HuH-7.5 (cell line): ENCODE measurements at regions not wholly inside any gene's neighbourhood (a gene's known extent, or its start where the extent isn't known, plus 50 kb on each side); places are given as distances from the start of the nearest gene placed in this dataset.

Experiments
- DNase-seq: peaks from one replicate; pipeline ENCODE4 v3.0.0; 2011; ENCODE audit warnings: low spot score

DNA sequence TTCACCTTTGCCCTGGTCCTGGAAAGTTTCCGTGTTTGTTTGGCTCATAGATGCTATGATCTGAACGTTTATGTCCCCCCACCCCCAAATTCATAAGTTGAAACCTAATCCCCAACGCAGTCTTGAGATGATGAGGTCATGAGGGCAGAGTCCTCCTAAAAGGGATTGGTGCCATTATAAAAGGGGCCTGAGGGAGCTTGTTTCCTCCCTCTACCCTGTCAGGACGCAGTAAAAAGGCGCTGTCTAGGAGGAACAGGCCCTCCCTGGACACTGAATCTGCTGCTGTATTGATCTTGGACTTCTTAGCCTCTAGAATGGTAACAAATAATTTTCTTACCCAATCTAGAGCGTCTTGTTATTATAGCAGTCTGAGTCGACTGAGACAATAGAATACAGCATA lies 2190.6 kb upstream of the TENM3 start:
- DNase-seq, result no peak

GRCh38 chr4:180054291-180054690 lies 2188.9 kb upstream of the TENM3 start:
- DNase-seq, result no peak

GRCh38 chr4:180057299-180057721 lies 2185.9 kb upstream of the TENM3 start:
- DNase-seq, result no peak

DNA sequence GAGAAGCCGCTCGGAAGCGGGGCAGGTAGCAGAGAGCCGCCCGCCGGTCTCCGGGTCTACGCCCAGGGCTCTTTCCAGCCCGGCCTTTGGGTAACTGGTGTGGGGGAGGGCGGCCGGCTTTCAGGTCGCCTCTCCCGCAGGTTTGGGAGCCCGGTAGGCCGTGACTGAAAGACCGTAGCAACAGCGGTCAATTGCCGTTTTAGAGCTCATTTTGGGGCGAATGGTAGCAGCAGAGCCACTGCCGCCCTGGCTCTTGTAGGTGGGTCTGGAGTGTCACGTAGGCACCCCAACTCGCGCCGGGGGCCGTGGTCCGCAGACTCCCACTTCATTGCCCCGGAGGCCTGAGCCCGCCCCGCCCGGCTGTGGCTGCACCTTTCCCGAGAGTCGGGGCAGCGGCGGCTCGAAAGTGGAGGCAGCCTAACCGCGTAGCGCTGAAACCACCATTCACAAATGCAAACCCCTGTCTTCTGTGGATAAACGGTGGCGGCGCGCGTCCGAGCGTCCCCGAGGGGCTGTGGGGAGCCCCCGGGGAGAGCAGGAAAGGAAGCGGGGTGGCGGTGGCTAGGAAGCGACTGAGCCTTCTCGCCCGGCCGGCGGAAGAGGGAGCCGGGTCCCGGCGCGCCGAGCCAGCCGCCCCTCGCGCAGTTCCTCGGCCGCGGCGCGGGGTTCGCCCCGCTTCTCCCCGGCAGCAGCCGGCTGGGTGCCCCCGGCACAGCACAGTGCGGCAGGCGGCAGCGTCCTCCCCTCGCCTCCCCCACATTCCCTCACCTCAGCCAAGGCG lies 2185.1 kb upstream of the TENM3 start:
- peak; percentile 2 for DNase-seq

DNA sequence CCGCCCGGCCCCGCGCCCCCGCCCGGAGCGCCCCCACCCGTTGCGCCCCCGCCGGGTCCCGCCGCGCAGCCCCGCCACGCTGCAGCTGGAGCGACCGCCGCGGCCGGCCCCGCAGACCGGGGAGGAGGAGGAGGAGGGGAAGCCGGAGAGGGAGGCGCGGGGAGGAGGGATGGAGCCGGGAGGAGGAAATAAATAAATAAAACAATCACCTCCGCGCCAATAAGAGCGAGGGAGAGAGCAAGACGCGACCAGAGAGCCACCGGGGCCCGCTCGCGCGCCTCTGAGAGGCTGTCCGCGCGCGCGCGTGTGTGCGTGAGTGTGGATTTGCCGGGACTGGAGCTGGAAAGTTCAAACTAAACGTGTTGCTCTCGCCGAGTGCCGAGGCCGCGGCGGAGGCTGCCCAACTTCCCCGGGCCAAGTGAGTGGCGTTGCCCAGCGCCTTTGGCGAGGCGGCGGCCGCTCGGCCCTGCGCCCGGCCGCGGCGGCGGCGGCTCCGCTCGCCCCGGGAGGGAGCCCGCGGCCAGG lies 2184.4 kb upstream of the TENM3 start:
- peak; percentile 4 for DNase-seq

- DNase-seq, result peak; percentile 1
These were observed 2183.9 kb upstream of the TENM3 start for GRCh38 chr4:180059216-180059881.

GRCh38 chr4:180060159-180060889 lies 2182.9 kb upstream of the TENM3 start:
- DNase-seq, result peak; percentile 0

- no peak for DNase-seq
These were observed 2162.1 kb upstream of the TENM3 start for GRCh38 chr4:180081072-180081471.

DNA sequence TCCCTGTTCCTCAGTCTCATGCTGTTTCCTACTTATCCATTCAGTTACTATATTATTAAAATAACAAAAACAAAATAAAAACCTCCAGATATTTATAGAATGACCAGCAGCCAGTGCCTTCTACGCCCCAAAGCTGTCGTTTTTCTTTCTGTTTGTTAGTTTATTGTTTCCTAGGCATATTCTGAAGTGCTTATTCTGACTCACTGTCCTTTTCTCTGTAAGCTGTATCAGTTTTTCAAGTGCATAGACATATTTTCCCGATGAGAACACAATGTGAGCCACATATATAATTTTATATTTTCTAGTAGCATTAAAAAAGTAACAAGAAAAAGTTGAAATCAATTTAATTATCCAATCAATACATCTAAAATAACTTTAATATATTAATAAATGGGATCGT lies 2158.6 kb upstream of the TENM3 start:
- DNase-seq, result no peak

- DNase-seq, result no peak
These were observed 2156.6 kb upstream of the TENM3 start for GRCh38 chr4:180086480-180087190.

DNA sequence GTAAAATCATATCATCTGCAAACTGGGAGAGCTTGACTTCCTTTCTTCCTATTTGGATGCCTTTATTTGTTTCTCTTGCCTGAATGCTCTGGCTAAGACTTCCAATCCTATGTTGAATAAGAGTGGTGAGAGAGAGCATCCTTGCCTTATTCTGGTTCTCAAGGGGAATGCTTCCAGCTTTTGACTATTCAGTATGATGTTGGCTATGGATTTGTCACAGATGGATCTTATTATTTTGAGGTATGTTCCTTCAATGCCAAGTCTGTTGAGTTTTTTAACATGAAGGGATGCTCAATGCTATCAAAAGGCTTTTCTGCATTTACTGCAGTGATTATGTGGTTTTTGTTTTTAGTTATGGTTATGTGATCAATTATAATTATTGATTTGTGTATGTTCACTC lies 2144.6 kb upstream of the TENM3 start:
- no peak for DNase-seq

DNA sequence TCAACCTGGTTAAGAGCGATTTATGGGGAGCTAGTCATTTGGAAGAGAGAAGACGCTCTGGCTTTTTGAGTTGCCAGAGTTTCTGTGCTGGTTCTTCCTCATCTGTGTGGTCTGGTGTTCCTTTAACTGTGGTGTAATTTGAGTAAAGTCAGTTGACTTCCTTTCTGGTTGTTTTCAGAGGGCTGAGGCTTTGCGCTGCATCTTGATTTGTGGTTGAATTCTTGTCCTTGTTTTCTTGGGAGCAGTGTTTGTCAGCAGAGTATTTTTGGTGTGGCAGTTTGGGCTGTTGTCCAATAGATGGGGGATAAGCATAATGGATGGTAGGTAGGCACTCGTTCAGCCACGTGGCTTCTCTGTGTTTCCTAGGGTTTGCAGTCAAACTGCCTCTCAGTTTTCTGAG lies 2143.2 kb upstream of the TENM3 start:
- no peak for DNase-seq

- DNase-seq, result no peak
These were observed 2142.5 kb upstream of the TENM3 start for GRCh38 chr4:180100433-180101344.

DNA sequence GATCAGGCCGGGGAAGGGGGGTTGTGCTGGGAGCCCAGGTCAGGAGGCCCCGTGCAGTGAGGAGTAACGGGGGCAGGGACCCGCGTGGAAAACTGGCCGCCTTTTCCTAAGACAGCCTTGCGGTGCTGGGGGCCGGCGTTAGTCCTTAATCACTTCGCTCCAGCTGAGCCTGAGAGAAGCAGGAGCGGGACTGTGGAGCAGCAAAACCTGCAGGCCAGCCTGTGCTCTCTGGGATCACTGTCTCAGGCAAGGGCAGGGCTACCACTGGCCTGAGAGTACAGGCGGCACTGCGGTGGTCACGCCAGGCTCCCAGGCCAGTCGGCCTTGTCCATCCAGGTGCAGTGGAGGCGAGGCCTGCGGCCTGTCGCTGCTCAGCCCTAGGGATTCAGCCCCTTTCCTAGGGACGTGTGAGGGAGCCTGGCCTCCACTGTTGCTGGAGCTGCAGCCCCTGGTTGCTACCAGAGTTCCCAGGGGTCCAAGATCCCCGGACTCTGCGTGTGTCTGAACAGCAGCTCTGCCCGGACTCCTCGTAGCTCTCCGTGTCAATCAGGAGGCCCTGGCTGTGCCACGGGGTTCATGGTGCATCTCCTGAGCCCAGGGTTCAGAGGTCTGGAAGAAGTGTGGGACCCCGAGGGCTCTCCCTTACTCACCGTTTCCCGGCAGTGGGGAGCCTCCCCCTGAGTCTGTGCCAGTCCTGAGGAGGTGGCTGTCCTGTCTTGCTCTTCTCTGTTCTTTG lies 2141.7 kb upstream of the TENM3 start:
- no peak for DNase-seq

DNA sequence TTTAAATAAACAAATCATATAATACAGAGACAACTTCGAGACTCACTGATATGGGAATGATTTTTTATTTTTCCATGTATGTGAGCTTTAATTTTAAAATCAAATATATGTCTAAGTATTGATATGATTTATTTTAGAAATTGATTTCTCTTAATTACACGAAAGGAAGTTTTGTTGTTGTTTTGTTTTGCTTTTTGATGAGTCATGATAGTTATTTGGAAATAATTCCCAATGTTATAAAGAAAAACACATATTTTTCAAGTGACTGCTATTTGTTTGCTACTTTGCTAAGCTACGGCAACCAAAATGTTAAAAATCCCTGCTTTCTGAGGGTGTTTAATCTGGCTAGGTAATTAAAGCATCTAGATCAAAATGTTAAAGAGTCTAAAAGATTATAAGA lies 2139.4 kb upstream of the TENM3 start:
- DNase-seq, result no peak

GRCh38 chr4:180105362-180105761 lies 2137.8 kb upstream of the TENM3 start:
- no peak for DNase-seq

DNA sequence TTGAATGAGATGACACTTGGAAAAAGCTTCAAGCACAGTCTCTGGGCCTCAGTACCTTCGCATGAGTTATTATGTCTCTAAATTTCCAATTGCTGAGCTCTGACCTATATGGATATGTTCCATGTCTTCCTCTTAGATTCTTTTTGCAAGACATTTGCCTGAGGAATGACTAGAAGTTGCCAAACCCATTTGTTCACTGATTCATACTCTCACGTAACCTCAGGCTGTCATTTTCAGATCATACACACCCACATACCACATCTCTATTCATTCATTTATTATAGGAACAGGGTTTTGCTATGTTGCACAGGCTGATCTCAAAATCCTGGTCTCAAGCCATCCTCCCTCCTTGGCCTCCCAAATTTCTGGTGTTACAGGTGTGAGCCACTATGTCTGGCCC lies 2137.1 kb upstream of the TENM3 start:
- DNase-seq, result no peak

GRCh38 chr4:180106997-180107396 lies 2136.2 kb upstream of the TENM3 start:
- DNase-seq, result no peak

DNA sequence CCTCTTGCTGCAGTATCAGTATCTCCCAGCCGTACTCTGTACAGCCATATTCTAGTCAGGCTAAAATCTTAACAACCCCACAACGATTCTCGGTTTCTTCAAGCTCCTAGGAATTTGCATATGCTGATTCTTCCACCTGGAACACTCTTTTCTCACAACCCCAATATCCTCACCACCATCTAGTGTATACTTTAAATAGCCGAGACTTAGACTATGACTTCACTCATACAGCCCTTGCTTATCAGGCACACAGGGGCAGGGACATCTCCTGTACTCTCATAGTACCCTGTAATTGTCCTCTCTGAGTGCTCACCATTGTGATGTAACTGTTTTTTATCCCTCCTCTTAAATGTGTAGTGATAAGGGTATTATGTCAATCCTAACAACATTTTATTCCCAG lies 2126.4 kb upstream of the TENM3 start:
- DNase-seq, result no peak

DNA sequence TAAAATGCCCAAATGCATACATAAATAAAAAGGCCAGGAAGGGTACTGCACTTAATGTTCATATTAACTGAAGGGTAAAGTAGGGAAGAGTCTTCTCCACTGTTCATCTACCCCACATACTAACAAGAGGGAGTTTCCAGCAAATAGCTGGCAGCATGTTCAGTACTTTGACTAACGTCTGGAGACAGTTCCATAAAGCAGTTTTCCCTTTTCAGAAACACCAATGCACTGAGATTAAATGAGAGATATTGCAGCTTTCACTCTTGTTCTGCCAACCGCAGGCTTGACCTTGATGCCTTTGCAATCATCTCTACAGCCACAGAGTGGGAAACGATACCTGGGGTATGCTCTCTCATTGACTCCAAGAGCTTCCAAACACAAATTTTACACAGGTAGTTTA lies 2123.1 kb upstream of the TENM3 start:
- no peak for DNase-seq
